EH (cell line): ENCODE measurements at regions not wholly inside any gene's neighbourhood (a gene's known extent, or its start where the extent isn't known, plus 50 kb on each side); places are given as distances from the start of the nearest gene placed in this dataset.
A peak's percentile ranks its signal among the peaks of the same experiment; 100 is the strongest.
"Not testable (repeated sequence)": the region's sequence is repeated elsewhere in the genome, so short reads cannot be mapped to it uniquely, and the experiment has no call there.

Source experiments
- DNase-seq: peaks from one replicate; pipeline ENCODE4 v3.0.0-alpha.2; 2015; ENCODE audit warnings: low read depth

- DNase-seq = not testable (repeated sequence)
These were observed 51.3 kb upstream of the RIOK2 start for GRCh38 chr5:97234380-97234779.

DNA sequence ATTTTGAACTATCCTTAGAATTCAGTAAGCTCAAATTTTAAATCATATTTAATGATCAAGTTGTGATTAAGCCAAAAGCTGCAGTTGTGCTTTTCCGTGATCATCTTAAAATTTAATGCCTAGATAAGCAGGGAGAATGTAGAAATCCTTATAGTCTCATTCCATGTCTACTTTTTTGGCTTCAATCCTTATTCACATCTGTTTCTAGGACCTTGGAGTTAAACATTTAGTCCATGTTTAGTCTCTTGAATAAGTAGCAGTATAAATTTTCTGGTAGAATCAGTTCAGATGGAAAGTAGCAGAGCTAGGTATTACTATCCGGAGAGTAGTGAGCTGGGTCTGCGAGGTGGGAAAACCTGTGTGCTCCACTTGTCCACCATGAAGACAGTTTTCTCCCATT is 59.3 kb upstream of the RIOK2 start:
- no peak for DNase-seq

DNA sequence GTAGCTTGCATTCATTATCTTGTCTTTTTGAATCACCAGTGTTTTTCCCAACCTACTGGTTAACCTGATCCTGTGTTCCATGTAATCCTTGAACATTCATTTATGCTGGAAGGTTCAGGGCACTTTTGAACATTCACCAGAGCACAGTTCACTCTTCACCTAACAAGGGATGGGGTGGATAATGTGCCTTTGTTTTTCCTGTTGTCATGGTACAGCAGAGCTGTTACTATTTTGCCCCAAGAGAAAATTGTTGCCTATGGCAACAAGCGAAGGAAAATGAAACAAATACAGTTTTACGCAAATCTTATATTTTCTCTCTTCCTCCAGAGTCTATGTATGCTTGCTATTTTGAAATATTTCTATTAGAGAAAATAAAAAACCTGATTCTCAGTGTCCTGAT is 60.3 kb upstream of the RIOK2 start:
- no peak for DNase-seq

DNA sequence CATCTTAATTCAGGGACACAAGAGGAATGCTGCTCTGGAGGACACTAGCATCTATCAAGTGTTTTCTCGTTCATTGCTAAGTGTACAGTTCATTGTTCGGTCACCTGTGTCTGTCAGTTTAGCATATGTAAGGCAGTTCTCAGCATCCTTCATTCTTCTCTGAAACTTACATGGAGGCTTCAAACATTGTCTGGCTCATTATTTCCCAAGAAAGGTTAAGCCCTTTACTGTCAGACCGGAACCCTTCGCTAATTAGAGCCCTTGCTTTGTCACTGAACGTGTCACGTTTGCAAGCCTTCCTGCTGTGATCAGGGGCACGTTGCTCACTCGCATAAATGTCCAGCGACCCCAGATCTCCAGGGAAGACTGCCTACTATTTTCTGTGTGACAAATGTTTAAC is 62.3 kb upstream of the RIOK2 start:
- no peak for DNase-seq

- DNase-seq = no peak
These were observed 67.1 kb upstream of the RIOK2 start for GRCh38 chr5:97250113-97250512.

DNA sequence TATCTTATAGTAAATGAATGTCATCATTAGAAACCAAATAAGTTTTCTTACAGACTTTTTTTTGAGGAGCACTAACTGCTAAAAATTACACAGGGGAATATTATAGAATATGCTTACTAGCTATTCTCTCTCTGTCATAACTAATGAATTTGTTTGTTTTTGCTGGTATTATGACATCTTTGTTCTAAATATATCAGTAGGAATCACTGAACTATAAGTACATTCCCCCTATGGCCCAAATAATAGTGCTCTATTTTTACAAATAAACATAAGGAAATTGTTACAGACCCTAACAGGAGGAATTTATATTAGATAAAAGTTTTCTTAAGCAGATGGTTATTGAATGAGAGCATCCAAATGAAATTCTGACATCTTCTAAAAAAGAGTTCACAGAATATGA is 83.0 kb upstream of the RIOK2 start:
- DNase-seq = no peak

DNA sequence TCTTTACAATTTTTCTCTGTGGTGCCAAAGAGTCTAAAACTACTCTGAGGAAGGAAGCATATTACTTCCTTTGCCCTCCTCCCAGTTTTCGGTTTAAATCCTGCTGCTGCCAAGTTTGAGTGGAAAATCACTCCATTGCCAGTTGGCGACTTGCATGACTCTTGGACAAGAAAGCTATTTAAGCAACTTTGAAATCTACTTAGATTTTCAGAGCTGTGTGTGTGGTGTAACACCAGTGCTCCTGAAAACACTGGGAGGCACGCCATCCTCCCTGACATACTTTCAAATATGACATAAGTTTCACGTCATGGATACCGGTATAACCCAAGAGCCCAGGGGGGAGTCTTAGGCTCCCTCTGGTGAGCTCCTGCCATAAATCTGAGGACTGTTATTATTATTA is 83.5 kb upstream of the RIOK2 start:
- peak; percentile 2 for DNase-seq

DNA sequence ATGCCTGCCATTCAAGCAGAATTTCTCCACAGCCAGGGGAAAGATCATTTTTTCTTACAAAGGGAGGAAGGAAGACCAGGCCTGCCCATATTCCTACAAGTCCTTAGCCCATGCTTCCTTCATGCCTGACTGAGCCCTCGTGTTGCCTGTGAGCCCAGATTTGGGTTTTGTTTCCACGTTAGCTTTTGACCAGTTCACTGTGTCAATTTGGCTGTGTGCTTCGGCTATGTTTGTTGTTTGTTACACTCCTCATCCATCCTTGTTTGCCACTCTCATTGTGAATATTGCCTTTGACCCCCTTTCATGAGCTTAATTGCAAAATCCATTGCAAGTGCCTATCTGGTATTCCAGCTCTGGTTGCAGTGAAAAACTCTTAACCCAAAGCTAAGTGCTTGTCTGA is 84.7 kb upstream of the RIOK2 start:
- no peak for DNase-seq

- DNase-seq = no peak
These were observed 93.5 kb upstream of the RIOK2 start for GRCh38 chr5:97276474-97277120.

DNA sequence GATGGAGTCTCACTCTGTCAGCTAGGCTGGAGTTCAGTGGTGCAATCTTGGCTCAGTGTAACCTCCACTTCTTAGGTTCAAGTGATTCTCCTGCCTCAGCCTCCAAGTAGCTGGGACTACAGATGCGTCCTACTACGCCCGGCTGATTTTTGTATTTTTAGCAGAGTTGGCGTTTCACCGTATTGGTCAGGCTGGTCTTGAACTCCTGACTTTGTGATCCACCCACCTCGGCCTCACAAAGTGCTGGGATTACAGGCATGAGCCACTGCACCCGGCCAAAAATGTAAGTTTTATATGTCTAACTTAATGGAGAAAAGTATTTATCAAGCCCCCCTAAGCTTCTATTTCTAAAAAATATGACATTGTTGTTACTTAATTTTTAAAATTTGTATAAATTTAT is 98.2 kb upstream of the RIOK2 start:
- DNase-seq = no peak

DNA sequence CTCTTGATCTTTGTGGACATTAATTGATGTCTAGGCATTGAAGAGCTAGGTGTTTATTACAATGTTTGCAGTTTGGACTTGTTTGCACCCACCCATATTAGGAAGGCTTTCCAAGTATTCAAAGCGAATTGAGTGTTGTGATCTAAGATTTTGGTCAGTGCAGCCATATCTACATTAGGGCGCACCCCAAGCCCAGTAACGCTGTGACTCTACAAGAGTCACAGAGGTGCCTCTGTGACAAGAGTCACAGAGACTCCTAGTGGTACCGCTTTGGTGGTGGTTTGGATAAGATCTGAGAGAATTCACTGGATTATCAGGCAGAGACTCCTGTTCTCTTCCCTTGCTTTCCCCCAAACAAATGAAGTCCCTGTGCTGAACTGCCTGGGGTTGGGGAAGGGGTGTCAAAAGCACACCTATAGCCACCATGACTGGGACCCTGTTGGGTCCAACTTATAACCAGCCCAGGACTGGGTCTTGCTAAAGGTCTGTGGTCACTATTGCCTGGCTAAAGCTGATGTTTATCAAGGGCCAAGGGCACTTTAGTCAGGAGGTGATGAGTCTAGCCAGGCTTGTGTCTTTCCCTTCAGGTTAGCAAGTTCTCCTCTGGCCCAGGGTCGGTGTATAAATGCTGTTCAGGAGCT is 114.1 kb upstream of the RIOK2 start:
- DNase-seq = peak; percentile 69

DNA sequence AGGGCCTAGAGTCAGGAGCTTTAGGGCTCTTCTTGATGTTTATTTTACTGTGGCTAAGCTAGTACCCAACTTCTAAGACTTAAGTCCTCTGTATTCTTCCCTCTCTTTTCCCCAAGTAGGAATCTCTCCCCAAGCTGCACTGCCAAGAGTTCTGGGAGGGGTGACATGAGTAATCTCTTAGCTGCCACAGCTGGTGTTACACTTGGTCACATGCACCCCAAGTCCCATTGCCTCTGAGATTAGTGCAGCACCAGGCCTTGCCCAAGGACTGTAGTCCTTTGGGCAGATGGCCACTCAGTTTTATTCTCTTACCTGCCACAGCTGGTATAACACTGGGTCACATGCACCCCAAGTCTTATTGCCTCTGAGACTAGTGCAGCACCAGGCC is 114.7 kb upstream of the RIOK2 start:
- DNase-seq = peak; percentile 9

- not testable (repeated sequence) for DNase-seq
These were observed 118.1 kb upstream of the RIOK2 start for GRCh38 chr5:97301181-97301580.

DNA sequence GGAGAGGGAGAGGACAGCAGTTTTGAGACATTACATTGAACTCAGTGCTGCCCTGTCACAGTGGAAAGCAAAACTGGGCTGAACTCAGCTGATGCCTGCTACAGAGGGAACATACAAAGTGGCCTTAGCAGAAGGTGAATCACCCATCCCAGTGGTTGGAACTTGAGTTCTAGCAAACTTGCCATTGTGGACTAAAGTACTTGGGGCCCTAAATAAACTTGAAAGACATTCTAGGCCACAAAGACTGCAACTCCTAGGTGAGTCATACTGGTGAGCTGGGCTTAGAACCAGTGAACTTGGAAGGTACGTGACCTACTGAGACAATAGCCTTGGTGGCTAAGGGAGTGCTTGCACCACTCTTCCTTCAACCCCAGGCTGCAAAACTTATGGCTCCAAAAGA is 155.7 kb upstream of the RIOK2 start:
- DNase-seq = no peak

- no peak for DNase-seq
These were observed 172.7 kb upstream of the RIOK2 start for GRCh38 chr5:97355775-97356174.

DNA sequence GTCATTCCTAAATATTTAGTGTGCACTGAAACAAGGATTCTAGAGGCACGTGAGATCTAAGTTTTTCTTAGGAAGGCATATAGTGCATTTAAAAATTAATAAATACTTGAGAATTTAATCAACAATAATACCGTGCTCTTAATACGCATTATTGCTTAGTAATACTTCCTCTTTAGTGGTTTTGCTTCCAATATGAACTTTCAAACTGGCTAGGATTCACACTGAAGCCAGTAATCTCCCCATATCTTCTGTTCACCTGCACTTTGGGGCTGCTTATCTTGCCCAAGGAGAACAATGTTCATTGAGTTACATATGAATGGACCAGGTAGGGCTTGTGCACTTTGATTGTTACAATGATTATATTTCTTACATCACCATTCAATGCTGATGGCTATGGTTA is 180.5 kb upstream of the RIOK2 start:
- DNase-seq = no peak

- DNase-seq = no peak
These were observed 181.7 kb upstream of the RIOK2 start for GRCh38 chr5:97364731-97365130.

DNA sequence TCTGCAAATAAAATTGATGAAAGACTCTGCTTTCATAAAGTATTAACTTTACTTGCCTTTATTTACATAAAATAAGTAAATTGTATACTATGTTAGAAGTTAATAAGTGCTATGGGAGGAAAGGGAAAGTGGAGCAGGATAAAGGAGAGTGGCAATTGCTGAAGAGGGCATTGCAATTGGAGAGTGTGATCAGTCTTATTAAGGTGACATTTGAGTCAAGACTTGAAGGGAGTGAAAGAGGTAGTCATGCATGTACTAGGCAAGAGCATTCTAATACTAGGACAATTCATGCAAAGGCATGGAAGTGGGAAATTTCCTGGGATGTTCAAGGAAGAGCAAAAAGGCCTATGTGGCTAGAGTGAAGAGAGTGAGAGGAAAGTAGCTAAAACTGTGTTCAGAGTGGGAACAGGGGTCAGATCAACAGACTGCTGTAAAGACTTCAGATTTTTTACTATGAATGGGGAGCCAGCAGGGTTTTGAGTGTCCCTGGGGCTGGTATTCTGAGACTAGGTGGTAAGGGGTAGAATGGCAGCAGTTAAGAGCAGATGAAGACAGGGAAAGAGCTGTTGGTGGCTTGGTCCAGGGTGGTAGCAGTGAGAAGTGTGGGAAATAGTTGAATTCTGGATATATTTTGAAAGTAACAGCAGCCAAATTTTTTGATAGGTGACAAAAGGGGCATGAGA is 182.3 kb upstream of the RIOK2 start:
- no peak for DNase-seq

GRCh38 chr5:97365918-97366317 is 182.9 kb upstream of the RIOK2 start:
- no peak for DNase-seq

GRCh38 chr5:97375959-97376358 is 192.9 kb upstream of the RIOK2 start:
- no peak for DNase-seq

DNA sequence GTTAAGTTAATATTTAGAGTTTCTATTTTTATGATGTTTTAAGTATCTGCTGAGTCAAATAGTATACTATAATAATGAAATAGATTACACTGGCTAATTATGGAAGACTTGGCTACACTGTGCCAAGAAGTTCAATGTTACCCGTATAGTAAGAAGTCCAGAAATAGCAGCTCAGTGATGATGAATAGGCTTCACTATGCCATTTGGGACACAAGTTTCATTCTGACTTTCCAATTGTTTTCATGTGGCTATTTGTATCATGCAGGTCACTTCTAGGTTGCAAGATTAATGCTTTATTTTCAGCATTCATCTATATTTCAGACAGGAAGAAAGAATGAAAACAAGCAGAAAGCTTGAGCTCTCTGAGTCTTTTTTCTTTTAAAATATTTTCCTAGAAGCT is 194.5 kb upstream of the RIOK2 start:
- DNase-seq = no peak

DNA sequence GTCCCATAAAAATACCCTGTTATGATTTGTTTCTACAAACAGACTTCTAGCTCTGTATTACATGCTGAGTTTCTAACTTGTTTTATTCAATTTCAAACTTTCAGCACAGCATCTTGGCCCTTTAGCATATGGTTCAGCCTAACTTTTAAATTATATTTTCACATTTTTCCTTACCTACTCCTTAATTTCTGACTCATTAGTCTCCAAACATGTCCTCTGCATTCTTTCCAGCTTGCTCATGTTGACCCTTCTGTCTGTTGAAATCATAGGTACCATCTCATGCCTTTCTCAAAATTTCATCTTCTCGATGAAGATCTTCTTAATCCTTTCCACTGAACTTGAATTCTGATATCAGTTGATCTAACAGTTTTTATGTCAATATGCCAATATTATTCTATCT is 200.9 kb upstream of the RIOK2 start:
- DNase-seq = peak; percentile 56

DNA sequence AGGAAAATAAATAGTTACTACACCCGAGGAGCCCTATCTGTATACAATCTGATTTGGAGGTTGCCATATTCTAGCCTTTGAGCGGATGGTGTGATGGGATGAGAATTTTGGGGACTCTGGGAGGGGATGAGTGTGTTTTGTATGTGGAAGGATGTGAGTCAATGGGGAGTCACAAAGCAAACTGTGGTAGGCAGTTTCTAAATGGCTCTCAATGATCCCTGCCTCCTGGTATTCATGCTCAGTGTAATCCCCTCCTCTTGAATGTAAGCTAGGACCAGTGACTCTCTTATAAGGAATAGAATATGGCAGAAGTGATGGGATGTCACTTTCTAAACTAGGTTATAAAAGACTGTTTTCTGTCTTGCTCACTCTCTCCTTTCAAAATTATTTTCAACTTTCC is 205.7 kb upstream of the RIOK2 start:
- peak; percentile 24 for DNase-seq

- DNase-seq = no peak
These were observed 217.5 kb upstream of the RIOK2 start for GRCh38 chr5:97400537-97400936.
